ENCODE measurements at regions not wholly inside any gene's neighbourhood (a gene's known extent, or its start where the extent isn't known, plus 50 kb on each side); places are given as distances from the start of the nearest gene placed in this dataset.

GRCh38 chr6:22164236-22164635, 132.6 kb downstream of the PRL start:
- TF ChIP-seq CTCF (conservative IDR thresholded peaks at IDR 0.05; ENCODE audit: low read length) (no peak), EZH2phosphoT487 (IDR thresholded peaks at IDR 0.05; ENCODE audit: borderline replicate concordance, low read depth, low read length) (no peak)
